ENCODE measurements at regions not wholly inside any gene's neighbourhood (a gene's known extent, or its start where the extent isn't known, plus 50 kb on each side); places are given as distances from the start of the nearest gene placed in this dataset.
A peak's percentile ranks its signal among the peaks of the same experiment; 100 is the strongest.

- ChIA-PET POLR2A (ENCODE audit: unreplicated experiment) (no interaction called here), CTCF (no interaction called here)
- Histone ChIP-seq H3K9ac (ENCODE audit: low read depth, low read length) (no peak overlapping the region), H2BK120ac (ENCODE audit: low read depth, low read length) (peak overlapping the region; percentile 32; the same call in 1 of the 2 replicates), H3K4ac (ENCODE audit: low read depth, low read length) (peak overlapping the region; percentile 19; the same call in 1 of the 2 replicates), H3K23ac (ENCODE audit: low read depth, low read length) (no peak overlapping the region), H3K18ac (ENCODE audit: low read depth, low read length) (no peak overlapping the region), H3K36me3 (ENCODE audit: control insufficient read depth, insufficient read depth, low read length) (no peaks in the 10 kb centered on the region), H3K9me3 (ENCODE audit: control insufficient read depth, insufficient read depth, low read length) (no peaks in the 10 kb centered on the region), H3K56ac (ENCODE audit: extremely low read depth, insufficient read depth, low read length) (no peak overlapping the region), H2BK20ac (ENCODE audit: low read depth, low read length) (peak overlapping the region; percentile 27; the same call in 1 of the 2 replicates), H3K4me3 (ENCODE audit: insufficient read depth, low read depth, low read length) (no peak overlapping the region), H4K5ac (ENCODE audit: low read depth, low read length) (0 out of 2 replicates have a peak overlapping the region, but pooled peaks have one; percentile 3), H3K9me1 (ENCODE audit: insufficient read depth, low read length) (peaks cover 3% of the 10 kb centered on the region; the same call in 1 of the 2 replicates), H3K79me1 (ENCODE audit: low read depth in 1 of 2, low read length in 2 of 2) (no peaks in the 10 kb centered on the region), H3K14ac (replicated peaks; ENCODE audit: low read depth, low read length) (peak overlapping the region; percentile 25), H4K91ac (ENCODE audit: insufficient read depth, low read depth, low read length) (no peak overlapping the region), H3K4me2 (ENCODE audit: low read depth, low read length) (no peak overlapping the region), H2AK9ac (replicated peaks; ENCODE audit: low read depth, low read length, poor library complexity) (no peak overlapping the region), H3K27me3 (ENCODE audit: control insufficient read depth, insufficient read depth, low read length) (no peaks in the 10 kb centered on the region), H2AFZ (replicated peaks; ENCODE audit: low read length, poor library complexity) (peak overlapping the region; percentile 34), H2BK15ac (ENCODE audit: low read depth, low read length) (no peak overlapping the region), H4K20me1 (ENCODE audit: insufficient read depth, low read length) (no peaks in the 10 kb centered on the region), H4K8ac (ENCODE audit: low read depth in 2 of 2, low read length in 2 of 2) (peak overlapping the region in 1 of 2 experiments; percentile 11; a peak in 1 of 4 replicates), H2BK5ac (ENCODE audit: low read depth, low read length, poor library complexity, severe bottlenecking) (no peak overlapping the region), H2AK5ac (ENCODE audit: low read depth, low read length) (no peak overlapping the region), H3K4me1 (ENCODE audit: control insufficient read depth, insufficient read depth, low read length) (peaks cover 10% of the 10 kb centered on the region; the same call in 1 of the 2 replicates), H3K27ac (ENCODE audit: insufficient read depth, low read length) (no peak overlapping the region)
- peak; percentile 37 for DNase-seq
- WGBS, 2 experiments (ENCODE audit: extremely low coverage in 2 of 2, insufficient read length in 1 of 2): no CpG with 5 or more reads among the region's 5 CpGs
- TF ChIP-seq SMC3 (IDR thresholded peaks at IDR 0.05; ENCODE audit: low read depth, low read length) (no peak), POLR2A (IDR thresholded peaks at IDR 0.05; ENCODE audit: low read depth, low read length) (no peak), USF2 (IDR thresholded peaks at IDR 0.05; ENCODE audit: low read depth, low read length) (no peak), NFE2L2 (IDR thresholded peaks at IDR 0.05; ENCODE audit: low read depth, low read length) (no peak), ELK1 (IDR thresholded peaks at IDR 0.05; ENCODE audit: borderline replicate concordance, low read depth, low read length) (no peak), MAFK (IDR thresholded peaks at IDR 0.05; ENCODE audit: low read depth, low read length) (no peak), CHD1 (IDR thresholded peaks at IDR 0.05; ENCODE audit: low read depth, low read length) (no peak), RAD21 (IDR thresholded peaks at IDR 0.05; ENCODE audit: low read length) (no peak), FOS (IDR thresholded peaks at IDR 0.05; ENCODE audit: low read depth, low read length) (no peak), CEBPB (IDR thresholded peaks at IDR 0.05; ENCODE audit: low read depth, low read length) (no peak)
- in situ Hi-C loops (cut with MboI; ENCODE audit: low sequenced_read_pairs): no loop called here
- ATAC-seq (ENCODE audit: low read depth): no peak
- intact Hi-C loops (cut with micrococcal nuclease): no loop called here
- dilution Hi-C loops (cut with HindIII; ENCODE audit: low sequenced_read_pairs, unreplicated experiment): no loop called here
- BruUV-seq (replicated peaks): no TSS peak
These were observed 206.2 kb upstream of the TCF21 start for GRCh38 chr6:133682506-133683307.

Data from IMR-90 (cell line).